ENCODE measurements at regions not wholly inside any gene's neighbourhood (a gene's known extent, or its start where the extent isn't known, plus 50 kb on each side); places are given as distances from the start of the nearest gene placed in this dataset.

- TF ChIP-seq CTCF (IDR thresholded peaks at IDR 0.05): no peak
- no peak for TF ChIP-seq ZFX (IDR thresholded peaks at IDR 0.05; ENCODE audit: borderline replicate concordance)
- no peak overlapping the region for H3K27ac ChIP-seq
Measured at GRCh38 chr4:80129785-80130184, 56.8 kb upstream of the ANTXR2 start.

GRCh38 chr4:80128941-80129340 is 55.9 kb upstream of the ANTXR2 start:
- H3K27ac ChIP-seq: no peak overlapping the region
- TF ChIP-seq CTCF (IDR thresholded peaks at IDR 0.05) (no peak), ZFX (IDR thresholded peaks at IDR 0.05; ENCODE audit: borderline replicate concordance) (no peak)

GRCh38 chr4:80127870-80128419 is 54.9 kb upstream of the ANTXR2 start:
- H3K27ac ChIP-seq: no peak overlapping the region
- TF ChIP-seq CTCF (IDR thresholded peaks at IDR 0.05) (no peak), ZFX (IDR thresholded peaks at IDR 0.05; ENCODE audit: borderline replicate concordance) (no peak)

- no peak overlapping the region for H3K27ac ChIP-seq
- TF ChIP-seq CTCF (IDR thresholded peaks at IDR 0.05) (no peak), ZFX (IDR thresholded peaks at IDR 0.05; ENCODE audit: borderline replicate concordance) (no peak)
Measured at GRCh38 chr4:80126435-80126834, 53.4 kb upstream of the ANTXR2 start.

- TF ChIP-seq CTCF (IDR thresholded peaks at IDR 0.05): peak; percentile 65
- TF ChIP-seq ZFX (IDR thresholded peaks at IDR 0.05; ENCODE audit: borderline replicate concordance): no peak
- no peak overlapping the region for H3K27ac ChIP-seq
Measured at GRCh38 chr4:80125252-80126177, 52.5 kb upstream of the ANTXR2 start.

GRCh38 chr4:80124246-80125211 is 51.5 kb upstream of the ANTXR2 start:
- no peak overlapping the region for H3K27ac ChIP-seq
- TF ChIP-seq CTCF (IDR thresholded peaks at IDR 0.05): no peak
- TF ChIP-seq ZFX (IDR thresholded peaks at IDR 0.05; ENCODE audit: borderline replicate concordance): no peak
